ENCODE measurements at regions not wholly inside any gene's neighbourhood (a gene's known extent, or its start where the extent isn't known, plus 50 kb on each side); places are given as distances from the start of the nearest gene placed in this dataset.

DNA sequence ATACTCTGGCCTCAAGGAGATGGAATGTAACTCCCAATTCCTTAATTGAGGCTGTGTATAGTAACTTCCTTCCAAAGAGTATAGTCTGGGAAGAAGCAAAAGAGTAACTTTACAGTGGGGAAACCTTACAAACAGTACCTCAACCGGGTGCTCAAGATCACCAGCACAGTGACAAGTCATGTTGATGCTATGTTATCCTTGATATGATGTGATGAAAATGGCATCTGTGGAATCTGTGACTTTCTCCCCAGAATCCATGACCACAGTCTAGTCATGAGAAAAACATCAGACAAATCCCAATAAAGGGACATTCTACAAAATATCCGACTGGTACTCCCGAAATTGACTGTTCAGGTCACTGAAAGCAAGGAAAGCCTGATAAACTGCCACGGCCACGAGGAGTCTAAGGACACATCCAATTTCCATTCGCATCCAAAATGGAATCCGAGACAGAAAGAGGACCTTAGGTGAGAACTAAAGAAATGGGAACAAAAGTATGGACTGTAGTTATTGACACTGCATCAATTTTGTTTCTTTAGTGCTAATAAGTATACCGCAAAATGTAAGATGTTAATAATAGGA is 97.3 kb upstream of the FRMD6 start:
- Histone ChIP-seq H3K9me3 (no peaks in the 10 kb centered on the region), H3K27me3 (no peaks in the 10 kb centered on the region), H3K4me3 (no peak overlapping the region), H3K27ac (no peak overlapping the region), H3K4me1 (no peaks in the 10 kb centered on the region), H3K36me3 (no peaks in the 10 kb centered on the region)
- DNase-seq (ENCODE audit: low spot score in 2 of 2): no peak
- intact Hi-C loops (cut with DNase I): loop anchor here (10.0 kb wide), 1 partner anchor 270 kb away; no protein-coding TSS in a partner anchor
- TF ChIP-seq, protein P1, sequence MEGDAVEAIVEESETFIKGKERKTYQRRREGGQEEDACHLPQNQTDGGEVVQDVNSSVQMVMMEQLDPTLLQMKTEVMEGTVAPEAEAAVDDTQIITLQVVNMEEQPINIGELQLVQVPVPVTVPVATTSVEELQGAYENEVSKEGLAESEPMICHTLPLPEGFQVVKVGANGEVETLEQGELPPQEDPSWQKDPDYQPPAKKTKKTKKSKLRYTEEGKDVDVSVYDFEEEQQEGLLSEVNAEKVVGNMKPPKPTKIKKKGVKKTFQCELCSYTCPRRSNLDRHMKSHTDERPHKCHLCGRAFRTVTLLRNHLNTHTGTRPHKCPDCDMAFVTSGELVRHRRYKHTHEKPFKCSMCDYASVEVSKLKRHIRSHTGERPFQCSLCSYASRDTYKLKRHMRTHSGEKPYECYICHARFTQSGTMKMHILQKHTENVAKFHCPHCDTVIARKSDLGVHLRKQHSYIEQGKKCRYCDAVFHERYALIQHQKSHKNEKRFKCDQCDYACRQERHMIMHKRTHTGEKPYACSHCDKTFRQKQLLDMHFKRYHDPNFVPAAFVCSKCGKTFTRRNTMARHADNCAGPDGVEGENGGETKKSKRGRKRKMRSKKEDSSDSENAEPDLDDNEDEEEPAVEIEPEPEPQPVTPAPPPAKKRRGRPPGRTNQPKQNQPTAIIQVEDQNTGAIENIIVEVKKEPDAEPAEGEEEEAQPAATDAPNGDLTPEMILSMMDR (IDR thresholded peaks at IDR 0.05): no peak

DNA sequence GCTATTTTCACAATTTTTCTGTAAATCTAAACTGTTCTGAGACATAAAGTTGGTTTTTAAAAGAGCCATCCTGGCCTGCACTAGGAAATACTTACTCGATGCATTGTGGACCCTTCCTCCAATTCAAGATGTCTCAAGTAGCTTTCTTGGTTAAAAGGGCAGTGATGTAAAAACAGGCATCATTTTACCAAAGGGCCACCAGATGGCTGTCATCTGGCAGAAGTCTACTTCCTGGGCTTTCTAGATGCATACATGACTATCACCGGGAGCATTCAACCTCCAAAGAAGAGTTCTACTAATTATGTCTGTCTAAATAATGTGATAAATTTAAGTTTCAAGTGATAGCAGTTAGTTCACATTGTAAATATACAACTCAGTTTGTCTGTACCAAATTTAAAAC is 96.8 kb upstream of the FRMD6 start:
- Histone ChIP-seq H3K27ac (no peak overlapping the region), H3K4me1 (no peaks in the 10 kb centered on the region), H3K4me3 (no peak overlapping the region), H3K27me3 (no peaks in the 10 kb centered on the region), H3K9me3 (no peaks in the 10 kb centered on the region), H3K36me3 (no peaks in the 10 kb centered on the region)
- no peak for DNase-seq (ENCODE audit: low spot score in 2 of 2)
- intact Hi-C loops (cut with DNase I): loop anchor here (10.0 kb wide), 1 partner anchor 270 kb away; no protein-coding TSS in a partner anchor
- TF ChIP-seq, protein P1 (IDR thresholded peaks at IDR 0.05): no peak

DNA sequence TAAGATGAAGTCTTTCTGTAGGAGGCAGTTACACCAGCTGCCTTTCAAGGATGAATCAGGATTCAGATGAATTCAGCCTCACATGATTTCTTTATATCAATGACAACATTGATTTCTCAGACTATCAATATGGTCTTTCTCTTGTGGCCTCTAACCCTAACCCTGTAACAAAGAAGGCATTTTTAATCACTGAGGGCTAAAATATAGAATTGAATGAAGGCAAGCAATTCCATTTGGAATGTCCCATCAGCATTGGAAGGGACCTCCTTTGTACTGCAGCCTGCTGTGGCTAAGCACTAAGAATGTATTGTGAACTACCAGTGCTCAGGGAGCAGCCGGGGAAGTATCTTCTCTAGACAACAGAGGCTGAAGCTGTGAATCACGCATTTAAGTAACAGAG is 90.6 kb upstream of the FRMD6 start:
- no peak overlapping the region for H3K4me3 ChIP-seq
- H3K36me3 ChIP-seq: no peaks in the 10 kb centered on the region
- DNase-seq (ENCODE audit: low spot score in 2 of 2): no peak
- no peak overlapping the region for H3K27ac ChIP-seq
- intact Hi-C loops (cut with DNase I): no loop called here
- TF ChIP-seq, protein P1 (IDR thresholded peaks at IDR 0.05): no peak
- no peaks in the 10 kb centered on the region for H3K27me3 ChIP-seq
- H3K4me1 ChIP-seq: no peaks in the 10 kb centered on the region
- H3K9me3 ChIP-seq: no peaks in the 10 kb centered on the region

DNA sequence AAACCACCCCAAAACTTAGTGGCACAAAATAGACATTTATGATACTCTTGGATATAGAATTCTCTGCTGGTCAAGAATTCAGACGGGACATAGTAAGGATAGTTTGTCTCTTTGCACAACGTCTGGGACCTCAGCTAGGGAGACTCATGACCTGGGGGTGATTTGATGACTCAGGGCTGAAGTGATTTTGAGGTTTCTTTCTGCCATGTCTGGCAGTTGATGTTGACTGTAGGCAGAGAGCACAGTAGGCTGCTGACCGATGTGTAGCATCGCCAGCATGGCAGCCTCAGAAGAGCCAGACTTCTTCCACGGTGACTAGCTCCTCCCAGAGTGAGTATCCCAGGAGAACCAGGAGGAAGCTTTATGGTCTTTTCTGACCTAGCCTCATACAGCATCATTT is 88.9 kb upstream of the FRMD6 start:
- intact Hi-C loops (cut with DNase I): no loop called here
- TF ChIP-seq, protein P1 (IDR thresholded peaks at IDR 0.05): no peak
- H3K4me3 ChIP-seq: no peak overlapping the region
- H3K27me3 ChIP-seq: no peaks in the 10 kb centered on the region
- H3K36me3 ChIP-seq: no peaks in the 10 kb centered on the region
- no peaks in the 10 kb centered on the region for H3K4me1 ChIP-seq
- H3K27ac ChIP-seq: no peak overlapping the region
- no peaks in the 10 kb centered on the region for H3K9me3 ChIP-seq
- DNase-seq (ENCODE audit: low spot score in 2 of 2): no peak

DNA sequence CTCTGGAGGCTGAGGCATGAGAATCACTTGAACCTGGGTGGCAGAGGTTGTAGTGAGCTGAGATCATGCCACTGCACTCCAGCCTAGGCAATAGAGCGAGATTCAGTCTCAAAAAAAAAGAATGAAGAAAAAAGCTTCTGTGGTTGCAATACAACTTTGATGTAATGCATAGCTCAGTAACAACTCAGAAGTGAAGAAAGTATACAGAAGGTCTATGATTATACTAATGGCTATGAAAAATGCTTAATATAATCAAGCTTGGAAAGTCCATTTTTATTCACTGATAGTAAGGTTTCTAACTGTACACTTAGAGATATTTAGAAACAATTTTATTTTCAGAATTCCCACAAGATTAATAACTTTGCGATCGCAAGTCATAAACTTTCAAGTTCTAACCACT is 88.2 kb upstream of the FRMD6 start:
- intact Hi-C loops (cut with DNase I): no loop called here
- TF ChIP-seq, protein P1 (IDR thresholded peaks at IDR 0.05): no peak
- no peak overlapping the region for H3K27ac ChIP-seq

DNA sequence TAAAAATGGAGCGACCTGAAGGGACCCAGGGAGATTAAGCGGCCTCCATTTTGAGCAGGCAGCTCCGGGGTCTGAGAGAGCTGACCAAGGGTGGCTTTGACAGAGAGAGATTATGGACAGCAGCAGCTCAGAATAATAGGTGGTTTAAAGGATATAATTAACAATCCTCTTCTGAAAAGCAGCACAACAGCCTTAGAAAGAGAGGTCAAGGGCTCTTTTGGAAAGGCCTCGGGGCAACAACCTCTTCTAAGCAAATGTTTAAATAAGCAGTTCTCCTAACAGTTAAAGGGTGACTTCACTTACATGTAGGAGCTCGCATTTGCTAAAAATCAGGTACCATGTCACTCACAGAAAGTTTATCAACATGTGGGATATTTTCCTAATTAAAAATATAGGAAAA is 87.2 kb upstream of the FRMD6 start:
- intact Hi-C loops (cut with DNase I): no loop called here
- Histone ChIP-seq H3K9me3 (no peaks in the 10 kb centered on the region), H3K4me1 (no peaks in the 10 kb centered on the region), H3K27ac (no peak overlapping the region), H3K4me3 (no peak overlapping the region), H3K36me3 (no peaks in the 10 kb centered on the region), H3K27me3 (no peaks in the 10 kb centered on the region)
- TF ChIP-seq, protein P1 (IDR thresholded peaks at IDR 0.05): no peak
- DNase-seq (ENCODE audit: low spot score in 2 of 2): no peak

More for the DNA sequence above, 88.2 kb upstream of the FRMD6 start:
- no peaks in the 10 kb centered on the region for H3K36me3 ChIP-seq
- no peaks in the 10 kb centered on the region for H3K4me1 ChIP-seq
- H3K27me3 ChIP-seq: no peaks in the 10 kb centered on the region
- H3K9me3 ChIP-seq: no peaks in the 10 kb centered on the region
- DNase-seq (ENCODE audit: low spot score in 2 of 2): no peak
- H3K4me3 ChIP-seq: no peak overlapping the region

All from ascending aorta (tissue), 2 donors.